ENCODE measurements at regions not wholly inside any gene's neighbourhood (a gene's known extent, or its start where the extent isn't known, plus 50 kb on each side); places are given as distances from the start of the nearest gene placed in this dataset.
A peak's percentile ranks its signal among the peaks of the same experiment; 100 is the strongest.

- H3K27me3 ChIP-seq: no peaks in the 10 kb centered on the region
- no peak for TF ChIP-seq CTCF (IDR thresholded peaks at IDR 0.05)
- TF ChIP-seq POLR2A (IDR thresholded peaks at IDR 0.05): no peak
- DNase-seq: no peak
- intact Hi-C loops (cut with DNase I): no loop called here
- 90 to 92% methylated on average over 13 of the region's 13 CpGs for WGBS, 2 donors
- no peaks in the 10 kb centered on the region for H3K9me3 ChIP-seq
- no peak overlapping the region for H3K4me3 ChIP-seq (replicated peaks in 1 of 3)
- H3K36me3 ChIP-seq: no peaks in the 10 kb centered on the region
- H3K4me1 ChIP-seq: no peaks in the 10 kb centered on the region
- H3K27ac ChIP-seq: no peak overlapping the region
Measured at GRCh38 chr5:10867389-10868303, 106.6 kb upstream of the DAP start.

GRCh38 chr5:10866913-10867312 is 105.9 kb upstream of the DAP start:
- TF ChIP-seq POLR2A (IDR thresholded peaks at IDR 0.05) (no peak), CTCF (IDR thresholded peaks at IDR 0.05) (no peak)
- no peak for DNase-seq
- intact Hi-C loops (cut with DNase I): no loop called here
- WGBS, 2 donors: 42 to 51% methylated on average over 4 of the region's 4 CpGs
- Histone ChIP-seq H3K4me3 (replicated peaks in 1 of 3) (no peak overlapping the region), H3K36me3 (no peaks in the 10 kb centered on the region), H3K4me1 (no peaks in the 10 kb centered on the region), H3K27me3 (no peaks in the 10 kb centered on the region), H3K9me3 (no peaks in the 10 kb centered on the region), H3K27ac (no peak overlapping the region)

GRCh38 chr5:10863763-10864383 is 102.8 kb upstream of the DAP start:
- peak; percentile 29 to 44 for DNase-seq
- Histone ChIP-seq H3K36me3 (no peaks in the 10 kb centered on the region), H3K4me1 (no peaks in the 10 kb centered on the region), H3K4me3 (replicated peaks in 1 of 3) (no peak overlapping the region), H3K27me3 (no peaks in the 10 kb centered on the region), H3K9me3 (no peaks in the 10 kb centered on the region), H3K27ac (no peak overlapping the region)
- WGBS, 2 donors: 57 to 64% methylated on average over 15 of the region's 15 CpGs
- no peak for TF ChIP-seq POLR2A (IDR thresholded peaks at IDR 0.05)
- TF ChIP-seq CTCF (IDR thresholded peaks at IDR 0.05): peak; percentile 31 to 74 (median 50)
- intact Hi-C loops (cut with DNase I): no loop called here

GRCh38 chr5:10862085-10862484 is 101.1 kb upstream of the DAP start:
- Histone ChIP-seq H3K4me1 (peaks cover 0 to under 1% of the 10 kb centered on the region in 2 donors), H3K4me3 (replicated peaks in 1 of 3) (no peak overlapping the region), H3K36me3 (no peaks in the 10 kb centered on the region), H3K27me3 (no peaks in the 10 kb centered on the region), H3K9me3 (no peaks in the 10 kb centered on the region), H3K27ac (no peak overlapping the region)
- no peak for TF ChIP-seq CTCF (IDR thresholded peaks at IDR 0.05)
- no peak for TF ChIP-seq POLR2A (IDR thresholded peaks at IDR 0.05)
- WGBS, 2 donors: 100% methylated on average over 1 of the region's 1 CpG
- DNase-seq: no peak
- intact Hi-C loops (cut with DNase I): no loop called here

- Histone ChIP-seq H3K4me3 (replicated peaks in 1 of 3) (no peak overlapping the region), H3K4me1 (peaks cover 0 to 4% of the 10 kb centered on the region in 2 donors), H3K36me3 (no peaks in the 10 kb centered on the region), H3K27ac (no peak overlapping the region), H3K9me3 (no peaks in the 10 kb centered on the region), H3K27me3 (no peaks in the 10 kb centered on the region)
- WGBS, 2 donors: 94% methylated on average over 3 of the region's 3 CpGs
- intact Hi-C loops (cut with DNase I): no loop called here
- TF ChIP-seq CTCF (IDR thresholded peaks at IDR 0.05) (no peak), POLR2A (IDR thresholded peaks at IDR 0.05) (no peak)
- no peak for DNase-seq
Measured at GRCh38 chr5:10861423-10861790, 100.4 kb upstream of the DAP start.

Data from thyroid gland (tissue), 4 donors.